ENCODE measurements at regions not wholly inside any gene's neighbourhood (a gene's known extent, or its start where the extent isn't known, plus 50 kb on each side); places are given as distances from the start of the nearest gene placed in this dataset.
"Not testable (repeated sequence)": the region's sequence is repeated elsewhere in the genome, so short reads cannot be mapped to it uniquely, and the experiment has no call there.

DNA sequence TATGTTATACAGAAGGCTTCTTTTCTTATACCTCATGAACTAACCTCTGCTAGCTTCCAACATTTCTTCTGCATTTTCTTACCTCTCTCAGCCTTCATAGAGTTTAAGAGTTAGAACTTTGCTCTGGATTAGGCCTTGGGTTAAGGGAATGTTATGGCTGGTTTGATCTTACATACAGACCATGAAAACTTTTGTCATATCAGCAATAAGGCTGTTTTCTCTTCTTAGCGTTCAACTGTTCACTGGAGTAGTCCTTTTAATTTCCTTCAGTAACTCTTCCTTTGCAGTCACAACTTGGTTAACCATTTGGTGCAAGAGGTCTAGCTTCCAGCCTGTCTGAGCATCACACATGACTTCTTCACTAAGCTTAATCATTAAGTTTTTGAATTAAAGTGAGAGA is 329.0 kb upstream of the CCNG1 start:
- TF ChIP-seq CTCF (IDR thresholded peaks at IDR 0.05; ENCODE audit: low read depth, low read length, missing control alignments): no peak
- in situ Hi-C loops (cut with HindIII; ENCODE audit: low sequenced_read_pairs): no loop called here
- no peak for DNase-seq (ENCODE audit: low read depth)
- no peak overlapping the region for H3K4me3 ChIP-seq (ENCODE audit: low read depth, low read length)

DNA sequence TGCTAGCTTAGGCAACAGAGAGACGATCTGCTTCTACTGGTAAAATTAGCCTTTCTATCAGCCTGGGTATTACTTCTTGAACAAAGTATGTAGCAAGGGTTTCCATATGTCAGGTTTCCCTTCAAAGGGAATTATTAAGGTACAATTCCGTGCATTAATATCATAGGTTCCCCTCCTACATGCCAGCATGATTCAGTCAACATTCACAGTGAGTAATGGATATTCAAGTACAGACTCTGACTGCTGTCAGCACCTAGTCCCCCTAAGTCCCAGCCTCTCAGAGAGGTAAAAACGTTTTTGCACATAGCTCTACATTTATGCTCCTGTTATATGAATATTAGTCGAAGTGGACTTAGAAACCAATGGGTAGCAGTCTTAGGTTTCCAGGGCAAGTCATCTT is 322.4 kb upstream of the CCNG1 start:
- in situ Hi-C loops (cut with HindIII; ENCODE audit: low sequenced_read_pairs): no loop called here

DNA sequence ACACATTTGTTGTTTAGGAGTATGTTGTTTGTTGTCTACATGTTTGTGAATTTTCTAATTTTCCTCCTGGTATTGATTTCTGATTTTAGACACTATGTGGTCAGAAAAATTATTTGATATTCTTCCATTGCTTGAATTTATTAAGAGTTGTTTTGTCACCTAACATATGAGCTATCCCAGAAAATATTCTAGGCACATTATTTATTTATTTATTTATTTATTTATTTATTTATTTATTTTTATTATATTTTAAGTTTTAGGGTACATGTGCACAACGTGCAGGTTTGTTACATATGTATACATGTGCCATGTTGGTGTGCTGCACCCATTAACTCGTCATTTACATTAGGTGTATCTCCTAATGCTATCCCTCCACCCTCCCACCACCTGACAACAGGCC is 320.8 kb upstream of the CCNG1 start:
- DNase-seq (ENCODE audit: low read depth); in situ Hi-C loops (cut with HindIII; ENCODE audit: low sequenced_read_pairs); H3K4me3 ChIP-seq (ENCODE audit: low read depth, low read length): not testable (repeated sequence)

More for the DNA sequence above, 322.4 kb upstream of the CCNG1 start:
- H3K4me3 ChIP-seq (ENCODE audit: low read depth, low read length): no peak overlapping the region
- DNase-seq (ENCODE audit: low read depth): no peak
- TF ChIP-seq CTCF (IDR thresholded peaks at IDR 0.05; ENCODE audit: low read depth, low read length, missing control alignments): no peak

DNA sequence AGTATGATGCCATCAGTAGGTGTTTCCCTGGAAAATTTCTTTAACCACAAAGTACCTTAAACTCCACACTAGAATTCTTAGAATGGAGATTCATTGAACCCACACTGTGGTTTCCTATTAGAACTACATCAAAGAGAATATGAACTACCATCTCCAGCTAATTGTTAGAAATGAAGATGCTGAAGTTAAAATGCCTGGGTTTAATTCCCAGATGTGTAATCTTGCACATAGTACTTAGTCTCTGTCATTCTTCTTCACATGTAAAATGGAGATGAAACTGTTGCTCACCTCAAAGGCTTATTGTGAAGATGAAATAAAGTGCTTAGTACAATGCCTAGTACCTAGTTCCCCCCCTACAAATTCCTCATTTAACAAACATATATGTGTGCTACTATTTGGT is 303.3 kb upstream of the CCNG1 start:
- no peak for DNase-seq (ENCODE audit: low read depth)
- no peak for TF ChIP-seq CTCF (IDR thresholded peaks at IDR 0.05; ENCODE audit: low read depth, low read length, missing control alignments)
- no peak overlapping the region for H3K4me3 ChIP-seq (ENCODE audit: low read depth, low read length)
- in situ Hi-C loops (cut with HindIII; ENCODE audit: low sequenced_read_pairs): no loop called here

- in situ Hi-C loops (cut with HindIII; ENCODE audit: low sequenced_read_pairs): no loop called here
- DNase-seq (ENCODE audit: low read depth): no peak
- H3K4me3 ChIP-seq (ENCODE audit: low read depth, low read length): no peak overlapping the region
- no peak for TF ChIP-seq CTCF (IDR thresholded peaks at IDR 0.05; ENCODE audit: low read depth, low read length, missing control alignments)
These were observed 301.5 kb upstream of the CCNG1 start for GRCh38 chr5:163135849-163136248.

DNA sequence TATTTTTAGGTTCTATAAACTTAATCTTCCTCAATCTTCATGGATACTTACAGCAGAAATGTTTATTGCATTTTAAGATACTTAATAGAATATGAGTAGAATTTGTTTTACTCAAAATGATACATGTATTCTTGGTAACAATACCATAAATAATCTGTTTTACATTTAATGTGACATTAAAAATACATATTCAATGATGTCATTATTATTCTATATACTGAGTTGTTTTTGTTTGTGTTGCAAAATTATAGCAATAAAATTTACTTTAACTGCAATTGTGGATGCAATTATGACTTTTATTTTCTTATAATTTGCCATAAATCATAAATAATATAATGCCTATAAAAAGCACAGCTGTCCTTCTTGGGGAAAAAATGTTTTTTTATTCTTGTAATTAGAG is 275.9 kb upstream of the CCNG1 start:
- TF ChIP-seq CTCF (IDR thresholded peaks at IDR 0.05; ENCODE audit: low read depth, low read length, missing control alignments): no peak
- no peak overlapping the region for H3K4me3 ChIP-seq (ENCODE audit: low read depth, low read length)
- DNase-seq (ENCODE audit: low read depth): no peak
- in situ Hi-C loops (cut with HindIII; ENCODE audit: low sequenced_read_pairs): no loop called here

DNA sequence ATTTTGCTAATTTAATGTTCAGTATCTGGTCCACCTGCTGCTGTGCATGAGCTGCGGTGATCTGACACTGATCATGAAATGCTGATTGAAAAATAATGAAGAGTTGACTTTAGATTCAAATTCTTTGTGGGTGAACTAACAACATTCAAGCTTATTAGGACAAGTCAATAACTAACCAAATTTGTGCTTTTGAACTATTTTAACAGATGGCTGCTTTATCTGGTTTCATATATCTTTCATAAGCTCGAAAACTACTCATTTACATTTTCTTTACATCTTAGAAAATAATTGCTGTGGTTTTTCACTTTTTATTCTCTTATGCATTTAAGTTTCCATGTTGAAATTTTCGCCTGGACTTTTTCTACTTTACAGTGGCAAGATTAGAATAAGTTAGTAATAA is 274.8 kb upstream of the CCNG1 start:
- no peak for DNase-seq (ENCODE audit: low read depth)
- no peak overlapping the region for H3K4me3 ChIP-seq (ENCODE audit: low read depth, low read length)
- in situ Hi-C loops (cut with HindIII; ENCODE audit: low sequenced_read_pairs): no loop called here
- TF ChIP-seq CTCF (IDR thresholded peaks at IDR 0.05; ENCODE audit: low read depth, low read length, missing control alignments): no peak
